CD14-positive monocyte (primary cell): ENCODE measurements at regions not wholly inside any gene's neighbourhood (a gene's known extent, or its start where the extent isn't known, plus 50 kb on each side); places are given as distances from the start of the nearest gene placed in this dataset.

Experiments
- DNase-seq, 3 donors: peaks; one replicate each; pipeline ENCODE4 v3.0.0-alpha.2; 2011 to 2022
- H2AFZ ChIP-seq: 2 replicates; pipeline ENCODE4 v1.6.0; 2012; ENCODE audit warnings: mild to moderate bottlenecking, low read depth, low read length, inconsistent platforms; ENCODE audit not compliant: insufficient read depth, poor library complexity, severe bottlenecking
- H3K27ac ChIP-seq, 2 donors: 1 replicate in 1 of 2; 2 replicates in 1 of 2; pipeline ENCODE4 v1.5.1; 2012 to 2013; ENCODE audit warnings: low read length in 2 of 2, control low read depth in 1 of 2, inconsistent platforms in 1 of 2, low read depth in 1 of 2, mild to moderate bottlenecking in 1 of 2
- H3K27me3 ChIP-seq, 2 donors: one replicate each; pipeline versions ENCODE4 v1.6.0 to v1.6.1; 2011 to 2013; ENCODE audit warnings: low read length in 2 of 2; ENCODE audit not compliant: control insufficient read depth in 2 of 2, insufficient read depth in 2 of 2
- H3K36me3 ChIP-seq, 2 donors: replicated peaks in 1 of 2; 1 replicate in 1 of 2; 2 replicates in 1 of 2; pipeline versions ENCODE4 v1.5.1 to v1.6.1; 2012 to 2013; ENCODE audit warnings: low read length in 2 of 2, control low read depth in 1 of 2, inconsistent platforms in 1 of 2, mild to moderate bottlenecking in 1 of 2; ENCODE audit not compliant: insufficient read depth in 2 of 2, control insufficient read depth in 1 of 2
- H3K4me1 ChIP-seq, 2 donors: 1 replicate in 1 of 2; 2 replicates in 1 of 2; pipeline versions ENCODE4 v1.5.1 to v1.6.1; 2012 to 2013; ENCODE audit warnings: low read length in 2 of 2, control low read depth in 1 of 2, inconsistent platforms in 1 of 2, mild to moderate bottlenecking in 1 of 2, moderate library complexity in 1 of 2; ENCODE audit not compliant: insufficient read depth in 2 of 2, control insufficient read depth in 1 of 2
- H3K4me2 ChIP-seq: replicated peaks from 2 replicates; pipeline ENCODE3; 2012; ENCODE audit warnings: low read length, moderate library complexity, mild to moderate bottlenecking; ENCODE audit not compliant: poor library complexity, severe bottlenecking; ENCODE audit errors: extremely low read depth
- H3K4me3 ChIP-seq, 3 experiments: fragments of 200-600 bp in 1 of 3; sonication (generic) in 1 of 3; replicated peaks in 1 of 3; 1 replicate in 2 of 3; 2 replicates in 1 of 3; pipeline ENCODE4 v1.5.1; 2011 to 2013; ENCODE audit warnings: low read length in 3 of 3, mild to moderate bottlenecking in 3 of 3, control low read depth in 2 of 3, low read depth in 2 of 3, inconsistent platforms in 1 of 3, moderate library complexity in 1 of 3
- H3K79me2 ChIP-seq: 2 replicates; pipeline ENCODE4 v1.6.0; 2012; ENCODE audit warnings: mild to moderate bottlenecking, control low read depth, inconsistent platforms, low read length, moderate library complexity; ENCODE audit not compliant: insufficient read depth
- H3K9ac ChIP-seq: 2 replicates; pipeline ENCODE4 v1.6.0; 2017; ENCODE audit warnings: low read length, mild to moderate bottlenecking; ENCODE audit not compliant: insufficient read depth, poor library complexity, severe bottlenecking
- H3K9me3 ChIP-seq, 2 donors: replicated peaks in 1 of 2; 1 replicate in 1 of 2; 2 replicates in 1 of 2; pipeline versions ENCODE4 v1.5.1 to v1.6.1; 2012 to 2013; ENCODE audit warnings: low read length in 2 of 2, control low read depth in 1 of 2; ENCODE audit not compliant: control insufficient read depth in 1 of 2, insufficient read depth in 1 of 2
- H4K20me1 ChIP-seq: 2 replicates; pipeline ENCODE4 v1.6.0; 2012; ENCODE audit warnings: mild to moderate bottlenecking, low read length, control low read depth, moderate library complexity; ENCODE audit not compliant: insufficient read depth
- H3K27ac Mint-ChIP-seq, 7 donors: one replicate each; pipeline ENCODE4 v1.8.0; 2020; ENCODE audit warnings: mild to moderate bottlenecking in 7 of 7, mixed read lengths in 7 of 7, moderate library complexity in 6 of 7, inconsistent platforms in 2 of 7
- H3K27me3 Mint-ChIP-seq, 3 donors: one replicate each; pipeline ENCODE4 v1.8.0; 2021 to 2022; ENCODE audit warnings: low read depth in 3 of 3, mild to moderate bottlenecking in 3 of 3, mixed read lengths in 3 of 3, moderate library complexity in 3 of 3, inconsistent platforms in 1 of 3
- H3K36me3 Mint-ChIP-seq, 2 donors: one replicate each; pipeline ENCODE4 v1.8.0; 2020; ENCODE audit warnings: mixed read lengths in 2 of 2, inconsistent platforms in 1 of 2, mild to moderate bottlenecking in 1 of 2
- H3K4me1 Mint-ChIP-seq: one replicate; pipeline ENCODE4 v1.8.0; 2020; ENCODE audit warnings: mild to moderate bottlenecking, mixed read lengths
- H3K4me3 Mint-ChIP-seq, 2 donors: one replicate each; pipeline ENCODE4 v1.8.0; 2020; ENCODE audit warnings: mild to moderate bottlenecking in 2 of 2, mixed read lengths in 2 of 2, moderate library complexity in 1 of 2
- H3K9me3 Mint-ChIP-seq, 7 donors: one replicate each; pipeline ENCODE4 v1.8.0; 2020 to 2022; ENCODE audit warnings: mixed read lengths in 7 of 7, mild to moderate bottlenecking in 6 of 7, moderate library complexity in 6 of 7, inconsistent platforms in 2 of 7
- CTCF ChIP-seq: fragments of 200-600 bp; IDR thresholded peaks from one replicate; pipeline ENCODE4 v1.8.0; 2022; ENCODE audit warnings: antibody characterized with exemption, mild to moderate bottlenecking
- WGBS: methylation state at CpG from one replicate; pipeline ENCODE4 v1.1.5; 2013; ENCODE audit warnings: missing lambda C conversion rate; ENCODE audit not compliant: insufficient coverage; 5-methylcytosine and 5-hydroxymethylcytosine counted together
- intact Hi-C, 2 donors: fragments of 100-400 bp; cut with micrococcal nuclease; formaldehyde crosslinking; loops; one replicate each; pipeline versions ENCODE4 v1.15.0 to v1.15.1; 2023

- Mint-ChIP-seq H3K4me1 (no peaks in the 10 kb centered on the region), H3K4me3 (no peak overlapping the region), H3K27me3 (no peaks in the 10 kb centered on the region), H3K36me3 (no peaks in the 10 kb centered on the region), H3K9me3 (peaks cover 0 to 8% (median 1%) of the 10 kb centered on the region in 7 donors), H3K27ac (no peak overlapping the region)
- no peak for TF ChIP-seq CTCF
- H3K36me3 ChIP-seq: no peaks in the 10 kb centered on the region
- H3K4me2 ChIP-seq: no peak overlapping the region
- H3K9me3 ChIP-seq: peaks cover 0 to 2% of the 10 kb centered on the region in 2 donors
- no peak overlapping the region for H3K9ac ChIP-seq
- DNase-seq: no peak
- H3K4me3 ChIP-seq: no peak overlapping the region
- intact Hi-C loops: no loop called here
- no peaks in the 10 kb centered on the region for H3K27me3 ChIP-seq
- WGBS: no CpG with 5 or more reads among the region's 1 CpG
- no peaks in the 10 kb centered on the region for H4K20me1 ChIP-seq
- H2AFZ ChIP-seq: no peak overlapping the region
- H3K27ac ChIP-seq: no peak overlapping the region
- no peaks in the 10 kb centered on the region for H3K79me2 ChIP-seq
- H3K4me1 ChIP-seq: no peaks in the 10 kb centered on the region
Measured at GRCh38 chr14:98309591-98309990, 962.4 kb downstream of the BCL11B start.

- Histone ChIP-seq H3K4me1 (no peaks in the 10 kb centered on the region), H3K27ac (no peak overlapping the region), H3K9me3 (no peaks in the 10 kb centered on the region), H3K9ac (no peak overlapping the region), H2AFZ (no peak overlapping the region), H3K79me2 (no peaks in the 10 kb centered on the region), H3K36me3 (no peaks in the 10 kb centered on the region), H3K4me2 (no peak overlapping the region), H4K20me1 (no peaks in the 10 kb centered on the region), H3K27me3 (no peaks in the 10 kb centered on the region), H3K4me3 (no peak overlapping the region)
- Mint-ChIP-seq H3K27ac (no peak overlapping the region), H3K9me3 (peaks cover 0 to 4% (median 1%) of the 10 kb centered on the region in 7 donors), H3K36me3 (no peaks in the 10 kb centered on the region), H3K4me1 (no peaks in the 10 kb centered on the region), H3K4me3 (no peak overlapping the region), H3K27me3 (no peaks in the 10 kb centered on the region)
- 80% methylated on average over 1 of the region's 1 CpG for WGBS
- no peak for DNase-seq
- intact Hi-C loops: no loop called here
- no peak for TF ChIP-seq CTCF
Measured at GRCh38 chr14:98312006-98312405, 960.0 kb downstream of the BCL11B start.
